MM.1S (cell line): ENCODE measurements at regions not wholly inside any gene's neighbourhood (a gene's known extent, or its start where the extent isn't known, plus 50 kb on each side); places are given as distances from the start of the nearest gene placed in this dataset.

Experiments
- EZH2 ChIP-seq: fragments of 300-600 bp; sonication (generic); optimal IDR thresholded peaks from 2 replicates; pipeline ENCODE3; 2017; ENCODE audit warnings: low read depth, mild to moderate bottlenecking, antibody characterized with exemption, low read length, mixed read lengths
- EZH2phosphoT487 ChIP-seq: fragments of 300-600 bp; sonication (generic); IDR thresholded peaks from 2 replicates; pipeline ENCODE4 v1.6.1; 2018; ENCODE audit warnings: antibody characterized with exemption, low read length
- TF ChIP-seq, protein P1 (sequence below): fragments of 300-600 bp; sonication (generic); IDR thresholded peaks from 2 replicates; pipeline ENCODE4 v1.5.1; 2016; ENCODE audit warnings: antibody characterized with exemption, low read length, mixed read lengths

DNA sequence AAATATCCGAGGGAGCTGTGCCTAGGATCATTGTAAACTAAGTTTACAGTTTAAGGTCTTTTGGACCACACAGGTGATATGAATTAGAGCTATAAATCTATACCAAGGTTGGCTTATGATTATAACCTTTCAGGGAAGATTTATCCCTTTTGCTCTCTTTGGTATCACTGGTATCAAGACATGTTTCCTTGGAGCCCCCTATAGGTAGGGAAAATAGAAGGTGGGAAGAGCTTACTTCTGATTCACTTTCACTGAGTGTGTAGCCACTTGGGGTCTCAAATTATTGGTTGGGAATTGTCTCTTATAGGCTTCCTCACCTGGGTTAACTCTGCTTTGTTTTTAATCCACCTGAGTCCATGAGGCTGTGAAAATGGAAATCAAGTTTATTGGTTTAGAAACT, 262.1 kb upstream of the NR3C2 start:
- TF ChIP-seq, protein P1, sequence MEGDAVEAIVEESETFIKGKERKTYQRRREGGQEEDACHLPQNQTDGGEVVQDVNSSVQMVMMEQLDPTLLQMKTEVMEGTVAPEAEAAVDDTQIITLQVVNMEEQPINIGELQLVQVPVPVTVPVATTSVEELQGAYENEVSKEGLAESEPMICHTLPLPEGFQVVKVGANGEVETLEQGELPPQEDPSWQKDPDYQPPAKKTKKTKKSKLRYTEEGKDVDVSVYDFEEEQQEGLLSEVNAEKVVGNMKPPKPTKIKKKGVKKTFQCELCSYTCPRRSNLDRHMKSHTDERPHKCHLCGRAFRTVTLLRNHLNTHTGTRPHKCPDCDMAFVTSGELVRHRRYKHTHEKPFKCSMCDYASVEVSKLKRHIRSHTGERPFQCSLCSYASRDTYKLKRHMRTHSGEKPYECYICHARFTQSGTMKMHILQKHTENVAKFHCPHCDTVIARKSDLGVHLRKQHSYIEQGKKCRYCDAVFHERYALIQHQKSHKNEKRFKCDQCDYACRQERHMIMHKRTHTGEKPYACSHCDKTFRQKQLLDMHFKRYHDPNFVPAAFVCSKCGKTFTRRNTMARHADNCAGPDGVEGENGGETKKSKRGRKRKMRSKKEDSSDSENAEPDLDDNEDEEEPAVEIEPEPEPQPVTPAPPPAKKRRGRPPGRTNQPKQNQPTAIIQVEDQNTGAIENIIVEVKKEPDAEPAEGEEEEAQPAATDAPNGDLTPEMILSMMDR: no peak
- no peak for TF ChIP-seq EZH2phosphoT487
- no peak for TF ChIP-seq EZH2
